Ishikawa (cell line): ENCODE measurements at regions not wholly inside any gene's neighbourhood (a gene's known extent, or its start where the extent isn't known, plus 50 kb on each side); places are given as distances from the start of the nearest gene placed in this dataset.

Experiments used
- CEBPB ChIP-seq: IDR thresholded peaks from 2 replicates; pipeline ENCODE4 v1.6.1; 2012
- CREB1 ChIP-seq: IDR thresholded peaks from 2 replicates; pipeline ENCODE4 v1.6.1; 2012; ENCODE audit warnings: low read depth
- EGR1 ChIP-seq: IDR thresholded peaks from 2 replicates; pipeline ENCODE4 v1.6.1; 2012
- EP300 ChIP-seq: IDR thresholded peaks from 2 replicates; pipeline ENCODE4 v1.6.1; 2012; ENCODE audit warnings: borderline replicate concordance
- FOXM1 ChIP-seq: IDR thresholded peaks from 2 replicates; pipeline ENCODE4 v1.6.1; 2012; ENCODE audit warnings: low read depth, borderline replicate concordance
- MAX ChIP-seq: IDR thresholded peaks from 2 replicates; pipeline ENCODE4 v1.6.1; 2012
- NFIC ChIP-seq: IDR thresholded peaks from 2 replicates; pipeline ENCODE4 v1.6.1; 2012
- RAD21 ChIP-seq: IDR thresholded peaks from 2 replicates; pipeline ENCODE4 v1.6.1; 2012; ENCODE audit warnings: low read depth
- REST ChIP-seq: IDR thresholded peaks from 2 replicates; pipeline ENCODE4 v1.6.1; 2012; ENCODE audit warnings: low read depth, mild to moderate bottlenecking
- TAF1 ChIP-seq: IDR thresholded peaks from 2 replicates; pipeline ENCODE4 v1.6.1; 2012; ENCODE audit warnings: low read depth, mild to moderate bottlenecking
- TCF12 ChIP-seq: IDR thresholded peaks from 2 replicates; pipeline ENCODE4 v1.6.1; 2012; ENCODE audit warnings: low read depth
- TEAD4 ChIP-seq: IDR thresholded peaks from 2 replicates; pipeline ENCODE4 v1.6.1; 2012
- USF1 ChIP-seq: IDR thresholded peaks from 2 replicates; pipeline ENCODE4 v1.6.1; 2012
- YY1 ChIP-seq: IDR thresholded peaks from 2 replicates; pipeline ENCODE4 v1.6.1; 2012; ENCODE audit warnings: low read depth
- ZBTB7A ChIP-seq: IDR thresholded peaks from 2 replicates; pipeline ENCODE4 v1.6.1; 2012; ENCODE audit warnings: low read depth

- TF ChIP-seq RAD21 (no peak), TAF1 (no peak), EP300 (no peak), ZBTB7A (no peak)
Observed at GRCh38 chr6:126650931-126651330, 311.0 kb downstream of the CENPW start.

- no peak for TF ChIP-seq TEAD4
- TF ChIP-seq RAD21, result peak; percentile 59
Observed at GRCh38 chr6:126657561-126658175, 317.8 kb downstream of the CENPW start.

GRCh38 chr6:126660376-126660775 lies 320.5 kb downstream of the CENPW start:
- no peak for TF ChIP-seq EP300
- TF ChIP-seq MAX, result no peak
- no peak for TF ChIP-seq TCF12
- TF ChIP-seq CEBPB, result no peak
- no peak for TF ChIP-seq TEAD4
- TF ChIP-seq TAF1, result no peak
- TF ChIP-seq USF1, result no peak
- TF ChIP-seq REST, result no peak

- TF ChIP-seq YY1 (no peak), NFIC (no peak), EP300 (no peak), TEAD4 (no peak), MAX (no peak), TCF12 (no peak), ZBTB7A (no peak), USF1 (no peak), CREB1 (no peak), CEBPB (no peak), EGR1 (no peak)
Observed at GRCh38 chr6:126661646-126662045, 321.7 kb downstream of the CENPW start.

GRCh38 chr6:126662966-126663365 lies 323.1 kb downstream of the CENPW start:
- no peak for TF ChIP-seq TAF1
- TF ChIP-seq ZBTB7A, result no peak
- TF ChIP-seq YY1, result no peak
- TF ChIP-seq REST, result no peak
- TF ChIP-seq FOXM1, result no peak
- TF ChIP-seq TEAD4, result no peak
- TF ChIP-seq CREB1, result no peak
- TF ChIP-seq MAX, result no peak
- TF ChIP-seq EGR1, result no peak
- no peak for TF ChIP-seq RAD21
- TF ChIP-seq NFIC, result no peak
- TF ChIP-seq TCF12, result no peak
- TF ChIP-seq USF1, result no peak
- TF ChIP-seq EP300, result no peak
- no peak for TF ChIP-seq CEBPB

GRCh38 chr6:126664271-126664670 lies 324.4 kb downstream of the CENPW start:
- TF ChIP-seq TEAD4 (no peak), EGR1 (no peak), MAX (no peak), YY1 (no peak), TAF1 (no peak), NFIC (no peak), EP300 (no peak), ZBTB7A (no peak), CREB1 (no peak), RAD21 (no peak), REST (no peak), USF1 (no peak), FOXM1 (no peak), CEBPB (no peak), TCF12 (no peak)
